Pons (tissue), 1 donor: ENCODE measurements at regions not wholly inside any gene's neighbourhood (a gene's known extent, or its start where the extent isn't known, plus 50 kb on each side); places are given as distances from the start of the nearest gene placed in this dataset.

Source experiments
- DNase-seq: peaks from one replicate; pipeline ENCODE4 v3.0.0-alpha.2; 2016; ENCODE audit warnings: low spot score

DNA sequence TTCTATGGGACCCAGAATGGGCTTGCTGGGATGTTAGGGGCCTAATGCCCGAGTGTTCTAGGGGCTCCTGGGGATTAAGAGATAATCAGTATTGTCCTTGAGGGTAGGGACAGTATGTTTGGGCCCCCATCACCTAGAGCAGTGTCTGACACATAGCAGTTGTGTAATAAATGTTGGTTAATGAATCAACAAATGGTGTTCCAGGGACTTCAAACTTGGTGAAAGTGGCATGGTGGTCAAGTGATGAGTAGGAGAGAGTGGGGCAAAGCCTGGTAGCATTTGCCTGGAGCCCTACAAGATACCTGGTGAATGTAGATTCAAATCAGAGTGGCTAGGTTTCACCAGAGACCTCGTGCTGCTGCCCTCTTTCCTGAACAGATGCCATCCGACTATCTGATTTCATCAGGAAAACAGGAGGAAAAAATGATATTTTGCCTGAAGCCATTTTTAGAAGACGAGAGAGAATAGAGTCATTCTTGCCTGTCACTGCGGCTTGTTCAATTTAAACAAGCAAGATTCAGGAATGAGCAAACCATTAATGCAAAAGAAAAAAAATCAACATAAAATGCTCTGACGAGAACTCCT is 117.3 kb downstream of the RPL22L1 start:
- DNase-seq: no peak

GRCh38 chr3:170751899-170752293 is 118.1 kb downstream of the RPL22L1 start:
- DNase-seq: no peak

DNA sequence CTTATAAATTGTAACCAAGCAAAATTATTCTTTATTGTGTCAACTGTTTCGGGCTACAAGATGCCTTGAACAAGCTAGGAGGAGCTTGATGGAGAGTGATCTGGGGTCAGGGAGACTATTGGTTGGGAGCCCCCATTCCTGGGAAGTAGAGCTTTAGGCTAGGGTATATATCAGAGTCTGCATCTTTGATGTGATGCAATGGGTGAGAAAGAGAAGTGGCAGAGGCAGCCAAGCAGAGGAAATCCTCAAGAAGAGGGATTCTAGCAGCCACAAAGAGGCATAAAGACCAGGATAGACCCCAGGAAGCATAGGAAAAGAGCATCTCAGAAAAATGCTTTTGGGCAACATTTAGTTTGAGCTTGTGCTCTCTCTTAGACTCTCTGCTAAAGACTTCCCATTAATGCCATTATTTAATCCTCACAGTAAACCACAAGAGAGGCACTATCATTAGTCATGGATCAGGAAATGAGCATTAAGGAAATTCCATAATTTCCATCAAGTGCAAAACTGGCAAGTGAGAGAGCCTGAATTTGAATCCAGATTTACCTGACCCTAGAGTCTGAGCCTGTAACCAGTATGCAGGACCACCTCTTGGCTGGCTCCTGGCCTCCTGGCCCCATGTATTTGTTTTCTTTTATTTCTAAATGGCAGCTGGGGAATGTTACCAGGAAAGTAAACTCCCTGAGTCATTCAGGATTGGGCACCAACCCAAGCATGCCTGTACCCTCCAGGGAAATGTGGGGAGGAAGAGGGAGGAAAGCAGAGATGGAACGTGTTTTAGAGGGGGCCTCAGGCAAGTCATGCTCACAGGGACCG is 118.7 kb downstream of the RPL22L1 start:
- DNase-seq: no peak

- DNase-seq: no peak
Measured at GRCh38 chr3:170750478-170750830, 119.5 kb downstream of the RPL22L1 start.

DNA sequence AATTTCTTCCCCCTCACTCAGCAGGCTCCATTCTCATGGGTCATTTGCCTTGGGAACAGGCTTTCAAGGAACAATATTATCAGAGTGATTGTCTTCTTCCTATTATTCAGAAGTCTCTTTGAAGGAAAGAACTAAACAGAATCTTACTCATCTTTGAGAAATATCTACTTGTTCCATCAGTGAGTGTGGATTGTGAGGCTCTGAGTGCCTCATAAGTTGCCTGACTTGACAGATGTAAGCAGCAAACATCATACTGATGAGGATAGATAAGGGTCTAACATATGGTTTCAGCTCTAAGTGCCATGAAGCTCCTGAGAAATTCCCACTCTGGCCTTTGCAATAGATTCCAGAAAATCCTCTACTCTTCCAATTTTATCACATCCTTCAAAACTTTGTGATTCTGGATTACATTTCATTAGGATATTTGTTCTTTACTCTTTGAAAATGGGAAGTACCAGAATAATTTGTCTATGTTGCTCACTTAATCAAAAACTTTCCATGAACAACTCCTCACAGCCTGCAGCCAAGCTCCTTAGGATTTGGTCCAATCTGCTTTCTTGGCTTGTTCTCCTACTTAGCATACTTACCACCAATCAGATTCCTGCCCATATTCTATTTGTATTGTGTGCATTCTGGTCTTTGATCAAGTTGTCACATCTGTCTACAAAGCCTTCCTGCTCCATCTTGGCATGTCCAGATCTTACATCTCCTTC is 120.1 kb downstream of the RPL22L1 start:
- no peak for DNase-seq

- DNase-seq: no peak
Measured at GRCh38 chr3:170749185-170749584, 120.8 kb downstream of the RPL22L1 start.

- no peak for DNase-seq
Measured at GRCh38 chr3:170746175-170746942, 123.6 kb downstream of the RPL22L1 start.

- DNase-seq: no peak
Measured at GRCh38 chr3:170745211-170745718, 124.7 kb downstream of the RPL22L1 start.

- DNase-seq: peak; percentile 40
Measured at GRCh38 chr3:170741756-170742529, 128.1 kb downstream of the RPL22L1 start.

- DNase-seq: peak; percentile 93
Measured at GRCh38 chr3:170740726-170741591, 129.0 kb downstream of the RPL22L1 start.

- DNase-seq: peak; percentile 48
Measured at GRCh38 chr3:170740285-170740684, 129.7 kb downstream of the RPL22L1 start.

GRCh38 chr3:170739410-170739809 is 130.6 kb downstream of the RPL22L1 start:
- DNase-seq: no peak

GRCh38 chr3:170738766-170739165 is 131.2 kb downstream of the RPL22L1 start:
- DNase-seq: no peak

DNA sequence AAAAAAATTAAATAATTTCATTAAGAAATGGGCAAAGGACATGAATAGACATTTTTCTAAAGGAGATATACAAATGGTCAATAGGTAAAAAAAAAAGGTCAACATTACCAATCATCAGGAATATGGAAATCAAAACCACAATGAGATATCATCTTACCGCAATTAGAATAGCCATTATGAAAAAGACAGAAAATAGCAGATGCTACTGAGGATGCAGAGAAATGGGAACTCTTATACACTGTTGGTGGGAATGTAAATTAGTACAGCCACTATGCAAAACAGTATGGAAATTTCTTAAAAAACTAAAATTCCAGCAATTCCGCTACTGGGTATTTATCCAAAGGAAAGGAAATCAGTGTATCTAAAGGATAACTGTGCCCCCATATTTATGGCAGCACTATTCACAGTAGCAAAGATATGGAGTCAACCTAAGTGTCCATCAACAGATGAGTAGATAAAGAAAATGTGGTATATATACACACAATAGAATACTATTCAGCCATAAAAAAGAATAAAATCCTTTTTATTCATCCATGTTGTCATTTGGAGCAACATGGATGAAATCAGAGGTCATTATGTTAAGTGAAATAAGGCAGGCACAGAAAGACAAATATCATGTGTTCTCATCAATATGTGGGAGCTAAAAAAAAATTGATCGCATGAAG is 132.4 kb downstream of the RPL22L1 start:
- no peak for DNase-seq

DNA sequence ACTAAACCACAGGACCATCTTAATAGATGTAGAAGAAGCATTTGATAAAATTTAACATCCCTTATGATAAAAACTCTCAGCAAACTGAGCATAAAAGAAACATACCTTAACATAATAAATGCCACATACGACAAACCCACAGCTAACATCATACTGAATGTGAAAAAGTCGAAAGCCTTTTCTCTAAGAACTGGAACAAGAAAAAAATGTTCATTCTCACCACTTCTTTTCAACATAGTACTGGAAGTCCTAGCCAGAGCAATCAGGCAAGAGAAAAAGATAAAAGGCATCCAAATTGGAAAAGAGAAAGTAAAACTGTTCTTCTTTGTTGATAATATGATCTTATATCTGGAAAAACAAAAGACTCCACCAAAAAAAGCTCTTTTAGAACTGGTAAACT is 134.2 kb downstream of the RPL22L1 start:
- no peak for DNase-seq

- DNase-seq: no peak
Measured at GRCh38 chr3:170734735-170735065, 135.3 kb downstream of the RPL22L1 start.

- DNase-seq: no peak
Measured at GRCh38 chr3:170734043-170734734, 135.8 kb downstream of the RPL22L1 start.

- no peak for DNase-seq
Measured at GRCh38 chr3:170732660-170733245, 137.2 kb downstream of the RPL22L1 start.

- no peak for DNase-seq
Measured at GRCh38 chr3:170731281-170731680, 138.7 kb downstream of the RPL22L1 start.
